ENCODE measurements at regions not wholly inside any gene's neighbourhood (a gene's known extent, or its start where the extent isn't known, plus 50 kb on each side); places are given as distances from the start of the nearest gene placed in this dataset.

DNA sequence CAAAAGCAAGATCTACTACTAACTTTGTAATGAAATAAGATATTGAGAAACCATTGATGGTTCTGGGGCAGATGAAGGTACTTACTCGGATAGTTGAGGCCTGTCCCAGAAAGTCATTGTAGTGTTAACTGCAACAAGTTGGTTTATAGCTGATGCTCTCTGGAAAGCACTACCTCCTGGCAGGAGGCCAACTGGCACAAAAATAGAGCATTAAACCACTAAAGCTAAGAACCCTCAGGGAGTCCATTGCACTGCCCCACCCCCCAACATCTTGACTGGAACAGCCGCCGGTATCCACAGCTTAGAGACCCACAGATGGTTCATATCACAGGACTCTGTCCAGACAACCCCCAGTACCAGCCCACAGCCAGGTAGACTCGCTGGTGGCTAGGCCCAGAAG is 552.5 kb upstream of the CRIM1 start:
- no peaks in the 10 kb centered on the region for H3K27me3 ChIP-seq (ENCODE audit: control insufficient read depth in 1 of 2, insufficient read depth in 2 of 2, low read length in 1 of 2)
- no peak overlapping the region for H3K4me3 ChIP-seq (ENCODE audit: low read length in 2 of 2)
- H3K9me3 ChIP-seq (ENCODE audit: control insufficient read depth, low read length) = peaks cover 1% of the 10 kb centered on the region
- H3K27ac ChIP-seq (ENCODE audit: low read depth in 1 of 2, low read length in 2 of 2) = no peak overlapping the region
- no peaks in the 10 kb centered on the region for H3K4me1 ChIP-seq (ENCODE audit: control insufficient read depth in 1 of 2, insufficient read depth in 2 of 2, low read length in 2 of 2)
- WGBS, 2 donors = 35 to 46% methylated on average over 4 of the region's 4 CpGs
- DNase-seq (no peak), ATAC-seq (ENCODE audit: low FRiP score) (no peak)
- H3K36me3 ChIP-seq (ENCODE audit: control insufficient read depth in 1 of 2, insufficient read depth in 2 of 2, low read length in 1 of 2) = no peaks in the 10 kb centered on the region
- intact Hi-C loops (cut with DNase I) = no loop called here

DNA sequence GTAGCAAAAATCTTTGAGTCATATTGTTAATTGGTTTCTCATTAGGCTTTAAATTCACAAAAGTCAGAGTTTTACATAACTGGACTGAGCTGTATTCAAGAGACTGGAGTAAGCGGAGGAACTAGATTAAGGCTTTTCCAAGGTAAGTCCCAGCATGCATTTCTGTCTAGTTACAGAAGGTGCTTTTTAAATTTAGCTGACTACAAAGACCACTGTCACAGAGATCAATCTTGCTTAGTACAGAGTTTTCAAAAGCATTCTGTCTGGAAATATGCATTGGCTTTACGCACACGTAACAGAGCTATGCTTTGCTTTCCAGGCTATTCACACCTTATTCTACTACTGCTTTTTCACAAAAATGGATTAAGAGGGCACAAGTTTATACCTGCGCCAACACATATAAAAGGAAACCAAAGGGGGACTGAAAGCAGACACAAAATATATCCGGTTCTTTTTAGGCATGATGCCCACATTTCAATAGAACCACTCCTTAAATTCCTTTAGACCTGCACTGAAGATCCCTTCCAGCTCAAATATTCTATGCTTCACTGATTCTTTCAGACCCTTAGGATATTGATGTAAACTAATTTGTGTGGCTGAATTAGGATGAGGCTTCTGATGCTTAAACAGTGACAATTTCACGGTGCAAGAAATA is 560.7 kb upstream of the CRIM1 start:
- intact Hi-C loops (cut with DNase I) = no loop called here
- no peaks in the 10 kb centered on the region for H3K4me1 ChIP-seq (ENCODE audit: control insufficient read depth in 1 of 2, insufficient read depth in 2 of 2, low read length in 2 of 2)
- H3K27ac ChIP-seq (ENCODE audit: low read depth in 1 of 2, low read length in 2 of 2) = no peak overlapping the region
- no peak overlapping the region for H3K4me3 ChIP-seq (ENCODE audit: low read length in 2 of 2)
- H3K27me3 ChIP-seq (ENCODE audit: control insufficient read depth in 1 of 2, insufficient read depth in 2 of 2, low read length in 1 of 2) = no peaks in the 10 kb centered on the region
- 66 to 76% methylated on average over 6 of the region's 6 CpGs for WGBS, 2 donors
- peaks cover 1% of the 10 kb centered on the region for H3K9me3 ChIP-seq (ENCODE audit: control insufficient read depth, low read length)
- DNase-seq = no peak
- H3K36me3 ChIP-seq (ENCODE audit: control insufficient read depth in 1 of 2, insufficient read depth in 2 of 2, low read length in 1 of 2) = no peaks in the 10 kb centered on the region
- ATAC-seq (ENCODE audit: low FRiP score) = no peak

DNA sequence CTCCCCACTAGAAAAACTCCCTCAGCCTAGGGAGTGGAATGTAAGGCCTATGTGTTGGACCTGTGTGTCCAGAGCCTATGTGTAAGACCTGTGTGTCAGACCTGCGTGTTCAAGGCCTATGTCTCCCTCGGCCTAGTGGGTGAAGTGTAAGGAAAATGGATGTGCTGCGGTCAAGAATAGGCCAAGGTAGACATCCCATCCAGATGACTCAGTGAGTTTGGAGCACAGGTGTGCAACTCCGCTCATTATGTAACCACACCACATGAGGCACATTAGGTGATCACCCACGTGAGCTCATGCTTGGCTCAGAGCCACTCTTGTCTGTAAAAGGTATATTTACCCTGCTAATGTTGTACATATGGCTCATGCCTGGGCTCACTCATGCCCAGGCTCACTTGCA is 565.3 kb upstream of the CRIM1 start:
- DNase-seq (no peak), ATAC-seq (ENCODE audit: low FRiP score) (no peak)
- no peak overlapping the region for H3K4me3 ChIP-seq (ENCODE audit: low read length in 2 of 2)
- H3K27me3 ChIP-seq (ENCODE audit: control insufficient read depth in 1 of 2, insufficient read depth in 2 of 2, low read length in 1 of 2) = no peaks in the 10 kb centered on the region
- no peaks in the 10 kb centered on the region for H3K36me3 ChIP-seq (ENCODE audit: control insufficient read depth in 1 of 2, insufficient read depth in 2 of 2, low read length in 1 of 2)
- H3K9me3 ChIP-seq (ENCODE audit: control insufficient read depth, low read length) = peaks cover 2% of the 10 kb centered on the region
- intact Hi-C loops (cut with DNase I) = no loop called here
- no peak overlapping the region for H3K27ac ChIP-seq (ENCODE audit: low read depth in 1 of 2, low read length in 2 of 2)
- 81 to 82% methylated on average over 5 of the region's 5 CpGs for WGBS, 2 donors
- no peaks in the 10 kb centered on the region for H3K4me1 ChIP-seq (ENCODE audit: control insufficient read depth in 1 of 2, insufficient read depth in 2 of 2, low read length in 2 of 2)

DNA sequence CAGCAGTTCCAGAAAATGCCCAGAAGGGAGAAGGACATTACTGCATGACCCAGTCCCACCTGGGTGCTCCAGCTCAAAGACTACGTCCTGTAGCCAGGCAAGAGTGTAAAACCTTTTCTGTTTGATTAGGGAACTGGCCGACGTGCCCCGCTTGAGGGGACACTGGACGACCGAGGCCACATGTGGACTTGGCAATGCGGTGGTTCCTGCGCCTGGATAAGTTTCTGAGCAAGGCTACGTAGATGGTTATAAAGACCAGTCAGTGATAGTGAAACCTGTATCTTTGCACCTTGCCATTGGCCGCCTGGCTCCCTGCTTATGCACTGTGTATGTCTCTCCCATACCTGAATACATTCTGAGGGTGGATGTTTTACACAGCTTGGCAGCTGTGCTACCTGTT is 567.0 kb upstream of the CRIM1 start:
- H3K27ac ChIP-seq (ENCODE audit: low read depth in 1 of 2, low read length in 2 of 2) = no peak overlapping the region
- ATAC-seq (ENCODE audit: low FRiP score) (no peak), DNase-seq (no peak)
- peaks cover 2% of the 10 kb centered on the region for H3K9me3 ChIP-seq (ENCODE audit: control insufficient read depth, low read length)
- no peaks in the 10 kb centered on the region for H3K4me1 ChIP-seq (ENCODE audit: control insufficient read depth in 1 of 2, insufficient read depth in 2 of 2, low read length in 2 of 2)
- 84 to 90% methylated on average over 10 of the region's 10 CpGs for WGBS, 2 donors
- H3K27me3 ChIP-seq (ENCODE audit: control insufficient read depth in 1 of 2, insufficient read depth in 2 of 2, low read length in 1 of 2) = no peaks in the 10 kb centered on the region
- H3K36me3 ChIP-seq (ENCODE audit: control insufficient read depth in 1 of 2, insufficient read depth in 2 of 2, low read length in 1 of 2) = no peaks in the 10 kb centered on the region
- no peak overlapping the region for H3K4me3 ChIP-seq (ENCODE audit: low read length in 2 of 2)
- intact Hi-C loops (cut with DNase I) = no loop called here

DNA sequence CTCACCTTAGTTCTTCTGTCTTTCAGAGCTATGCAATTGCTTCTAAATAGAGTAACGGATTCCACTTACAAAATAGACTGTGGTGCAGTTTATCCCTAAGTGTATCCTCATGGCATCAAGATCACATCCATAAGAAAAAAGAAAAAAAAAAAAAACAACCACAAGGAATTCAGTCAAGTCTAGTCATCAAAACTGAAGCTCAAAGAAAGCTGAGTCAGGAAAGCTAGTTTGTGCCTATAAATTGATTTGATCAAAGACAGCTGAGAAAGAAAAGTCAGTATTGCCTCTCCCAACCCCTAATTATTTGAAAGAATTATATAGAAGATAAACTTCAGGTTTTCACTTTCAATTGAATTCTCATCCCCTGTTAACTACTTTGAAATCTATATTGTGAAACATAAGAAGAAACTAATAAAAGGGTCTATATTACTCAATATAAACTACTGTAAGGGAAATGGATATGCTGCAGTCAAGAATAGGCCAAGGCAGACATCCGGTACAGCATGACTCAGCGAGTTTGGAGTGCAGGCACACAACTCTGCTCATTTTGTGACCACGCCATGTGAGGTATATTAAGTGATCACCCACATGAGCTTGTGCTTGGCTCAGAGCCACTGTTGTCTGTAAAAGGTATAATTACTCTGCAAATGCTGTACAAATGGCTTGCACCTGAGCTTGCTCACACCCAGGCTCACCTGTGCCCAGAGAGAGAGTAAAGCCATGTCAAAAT is 568.1 kb upstream of the CRIM1 start:
- DNase-seq (no peak), ATAC-seq (ENCODE audit: low FRiP score) (no peak)
- 82 to 83% methylated on average over 4 of the region's 4 CpGs for WGBS, 2 donors
- Histone ChIP-seq H3K9me3 (ENCODE audit: control insufficient read depth, low read length) (peaks cover 2% of the 10 kb centered on the region), H3K27ac (ENCODE audit: low read depth in 1 of 2, low read length in 2 of 2) (no peak overlapping the region), H3K4me3 (ENCODE audit: low read length in 2 of 2) (no peak overlapping the region), H3K27me3 (ENCODE audit: control insufficient read depth in 1 of 2, insufficient read depth in 2 of 2, low read length in 1 of 2) (no peaks in the 10 kb centered on the region), H3K4me1 (ENCODE audit: control insufficient read depth in 1 of 2, insufficient read depth in 2 of 2, low read length in 2 of 2) (no peaks in the 10 kb centered on the region), H3K36me3 (ENCODE audit: control insufficient read depth in 1 of 2, insufficient read depth in 2 of 2, low read length in 1 of 2) (no peaks in the 10 kb centered on the region)
- intact Hi-C loops (cut with DNase I) = no loop called here

DNA sequence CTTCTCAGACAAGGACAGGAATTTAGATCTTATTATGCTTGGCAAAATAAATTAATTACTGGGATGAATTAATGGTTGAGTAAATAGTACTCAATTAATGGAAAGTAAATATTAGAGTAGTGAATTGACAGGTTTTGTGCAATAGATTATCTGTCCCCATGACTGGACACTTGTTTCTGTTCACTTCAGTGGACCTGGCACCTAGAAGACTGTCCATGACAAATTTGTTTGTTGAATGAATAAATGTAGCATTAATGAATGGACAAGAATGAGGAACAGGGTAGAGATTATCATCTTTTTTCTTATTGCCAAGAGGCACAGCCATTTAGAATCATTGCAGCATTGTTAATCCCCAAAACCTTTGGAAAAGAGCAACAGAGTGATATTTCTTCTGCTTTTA is 570.0 kb upstream of the CRIM1 start:
- DNase-seq (no peak), ATAC-seq (ENCODE audit: low FRiP score) (no peak)
- intact Hi-C loops (cut with DNase I) = no loop called here

DNA sequence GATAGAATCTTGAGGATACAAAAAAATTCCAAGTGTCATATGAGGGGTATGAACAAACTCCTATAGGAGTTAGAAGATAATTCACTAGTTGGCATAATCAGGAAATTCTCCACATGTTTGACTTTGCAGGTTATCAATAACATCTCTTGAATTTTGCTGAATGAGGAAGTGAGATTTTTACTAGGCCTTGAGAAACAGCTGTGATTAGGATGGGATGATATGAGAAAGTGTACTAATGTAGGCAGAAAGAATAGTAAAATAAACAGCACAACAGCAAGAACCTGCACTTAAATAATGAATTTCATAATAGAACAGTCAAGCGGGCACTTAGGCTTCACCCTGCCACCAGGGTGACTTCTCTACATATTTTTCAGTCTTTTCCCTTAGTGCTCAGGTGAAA is 570.8 kb upstream of the CRIM1 start:
- no peaks in the 10 kb centered on the region for H3K36me3 ChIP-seq (ENCODE audit: control insufficient read depth in 1 of 2, insufficient read depth in 2 of 2, low read length in 1 of 2)
- H3K4me3 ChIP-seq (ENCODE audit: low read length in 2 of 2) = no peak overlapping the region
- no peaks in the 10 kb centered on the region for H3K4me1 ChIP-seq (ENCODE audit: control insufficient read depth in 1 of 2, insufficient read depth in 2 of 2, low read length in 2 of 2)
- ATAC-seq (ENCODE audit: low FRiP score) (no peak), DNase-seq (no peak)
- H3K27me3 ChIP-seq (ENCODE audit: control insufficient read depth in 1 of 2, insufficient read depth in 2 of 2, low read length in 1 of 2) = no peaks in the 10 kb centered on the region
- intact Hi-C loops (cut with DNase I) = no loop called here
- WGBS, 2 donors = 82% methylated on average over 1 of the region's 1 CpG
- peaks cover under 1% of the 10 kb centered on the region for H3K9me3 ChIP-seq (ENCODE audit: control insufficient read depth, low read length)
- no peak overlapping the region for H3K27ac ChIP-seq (ENCODE audit: low read depth in 1 of 2, low read length in 2 of 2)

More for the DNA sequence above, 570.0 kb upstream of the CRIM1 start:
- Histone ChIP-seq H3K36me3 (ENCODE audit: control insufficient read depth in 1 of 2, insufficient read depth in 2 of 2, low read length in 1 of 2) (no peaks in the 10 kb centered on the region), H3K27me3 (ENCODE audit: control insufficient read depth in 1 of 2, insufficient read depth in 2 of 2, low read length in 1 of 2) (no peaks in the 10 kb centered on the region), H3K4me1 (ENCODE audit: control insufficient read depth in 1 of 2, insufficient read depth in 2 of 2, low read length in 2 of 2) (no peaks in the 10 kb centered on the region), H3K4me3 (ENCODE audit: low read length in 2 of 2) (no peak overlapping the region), H3K27ac (ENCODE audit: low read depth in 1 of 2, low read length in 2 of 2) (no peak overlapping the region), H3K9me3 (ENCODE audit: control insufficient read depth, low read length) (peaks cover 2% of the 10 kb centered on the region)

DNA sequence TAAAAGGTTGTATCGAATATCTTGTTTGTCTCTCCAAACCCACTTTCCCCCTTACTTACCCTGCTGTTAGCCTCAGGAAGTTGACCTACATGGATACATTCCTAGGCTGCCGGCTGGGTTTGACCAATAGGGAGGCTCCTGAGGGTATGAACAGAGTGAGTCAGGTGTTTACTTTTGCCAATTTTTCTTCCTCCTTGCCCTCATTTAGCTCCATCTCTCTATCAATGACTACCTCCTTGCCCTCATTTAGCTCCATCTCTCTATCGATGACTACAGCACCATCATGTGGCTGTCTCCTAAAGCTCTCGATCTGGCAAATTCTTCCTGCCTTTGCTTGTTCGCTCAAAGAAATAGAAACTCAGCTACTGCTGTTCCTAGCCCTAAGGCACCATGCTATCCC is 571.9 kb upstream of the CRIM1 start:
- no peaks in the 10 kb centered on the region for H3K36me3 ChIP-seq (ENCODE audit: control insufficient read depth in 1 of 2, insufficient read depth in 2 of 2, low read length in 1 of 2)
- no peak for ATAC-seq (ENCODE audit: low FRiP score)
- no peaks in the 10 kb centered on the region for H3K27me3 ChIP-seq (ENCODE audit: control insufficient read depth in 1 of 2, insufficient read depth in 2 of 2, low read length in 1 of 2)
- no peak overlapping the region for H3K27ac ChIP-seq (ENCODE audit: low read depth in 1 of 2, low read length in 2 of 2)
- DNase-seq = no peak
- H3K4me1 ChIP-seq (ENCODE audit: control insufficient read depth in 1 of 2, insufficient read depth in 2 of 2, low read length in 2 of 2) = no peaks in the 10 kb centered on the region
- H3K9me3 ChIP-seq (ENCODE audit: control insufficient read depth, low read length) = no peaks in the 10 kb centered on the region
- intact Hi-C loops (cut with DNase I) = no loop called here
- H3K4me3 ChIP-seq (ENCODE audit: low read length in 2 of 2) = no peak overlapping the region
- WGBS, 2 donors = 70 to 80% methylated on average over 5 of the region's 5 CpGs

DNA sequence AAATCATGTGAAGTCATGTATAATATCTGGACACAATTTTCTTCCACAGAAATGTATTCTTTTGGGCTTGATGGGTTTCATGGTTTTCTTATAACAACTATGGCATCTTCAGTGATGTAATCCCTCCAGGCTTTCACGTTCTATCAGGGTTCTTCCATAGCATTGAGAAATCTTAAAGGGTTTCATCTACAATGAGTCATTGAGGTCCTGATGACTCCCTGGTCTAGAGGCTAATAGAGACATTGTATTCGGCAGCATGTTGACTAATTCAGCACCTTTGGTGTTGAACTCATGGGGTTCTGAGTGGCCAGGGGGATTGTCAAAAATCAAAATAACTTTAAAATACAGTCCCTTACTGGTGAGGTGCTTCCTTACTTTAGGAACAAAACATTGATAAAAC is 614.0 kb upstream of the CRIM1 start:
- 75 to 80% methylated on average over 2 of the region's 2 CpGs for WGBS, 2 donors
- no peaks in the 10 kb centered on the region for H3K27me3 ChIP-seq (ENCODE audit: control insufficient read depth in 1 of 2, insufficient read depth in 2 of 2, low read length in 1 of 2)
- H3K36me3 ChIP-seq (ENCODE audit: control insufficient read depth in 1 of 2, insufficient read depth in 2 of 2, low read length in 1 of 2) = no peaks in the 10 kb centered on the region
- H3K4me1 ChIP-seq (ENCODE audit: control insufficient read depth in 1 of 2, insufficient read depth in 2 of 2, low read length in 2 of 2) = no peaks in the 10 kb centered on the region
- H3K9me3 ChIP-seq (ENCODE audit: control insufficient read depth, low read length) = no peaks in the 10 kb centered on the region
- intact Hi-C loops (cut with DNase I) = no loop called here
- H3K4me3 ChIP-seq (ENCODE audit: low read length in 2 of 2) = no peak overlapping the region
- no peak for DNase-seq
- no peak overlapping the region for H3K27ac ChIP-seq (ENCODE audit: low read depth in 1 of 2, low read length in 2 of 2)
- ATAC-seq (ENCODE audit: low FRiP score) = no peak

All from aorta (tissue), 5 donors.